SK-N-SH (cell line): ENCODE measurements at regions not wholly inside any gene's neighbourhood (a gene's known extent, or its start where the extent isn't known, plus 50 kb on each side); places are given as distances from the start of the nearest gene placed in this dataset.

ENCODE experiments used
- CTCF ChIA-PET: fragments of 300-600, 350-600 bp; formaldehyde crosslinking; extraction: SDS; loops from one replicate; lab custom pipeline; 2021; lab: Yijun Ruan, JAX
- POLR2A ChIA-PET: fragments of 350-600 bp; sonication (Branson Sonifier 250); formaldehyde crosslinking; extraction: SDS; loops from one replicate; lab custom pipeline; 2020; ENCODE audit warnings: antibody characterized with exemption, inconsistent platforms; lab: Yijun Ruan, JAX
- DNase-seq: peaks from one replicate; pipeline ENCODE4 v3.0.0; 2012
- H2AFZ ChIP-seq: fragments of 200-600 bp; sonication (generic); 2 replicates; pipeline ENCODE4 v1.8.1; 2016; ENCODE audit warnings: antibody characterized with exemption, mild to moderate bottlenecking, low read depth
- H3F3A ChIP-seq: fragments of 200-600 bp; sonication (generic); replicated peaks from 2 replicates; pipeline ENCODE3; 2016; ENCODE audit warnings: antibody characterized with exemption, mild to moderate bottlenecking; ENCODE audit not compliant: insufficient read depth
- H3K27ac ChIP-seq, 2 experiments: fragments of 200-500 bp in 1 of 2; fragments of 200-600 bp in 1 of 2; sonication (Bioruptor generic) in 1 of 2; sonication (generic), shearing (Covaris generic) in 1 of 2; 2 replicates each; pipeline versions ENCODE4 v1.5.1 to v1.6.1; 2014 to 2016; ENCODE audit warnings: low read depth in 2 of 2, inconsistent platforms in 1 of 2, low read length in 1 of 2, mild to moderate bottlenecking in 1 of 2, mixed read lengths in 1 of 2
- H3K27me3 ChIP-seq: fragments of 200-600 bp; sonication (generic), shearing (Covaris generic); 2 replicates; pipeline ENCODE4 v1.6.1; 2016; ENCODE audit warnings: mixed run types; ENCODE audit not compliant: insufficient read depth
- H3K36me3 ChIP-seq, 2 experiments: fragments of 200-500 bp in 1 of 2; fragments of 200-600 bp in 1 of 2; sonication (Bioruptor generic) in 1 of 2; sonication (generic) in 1 of 2; replicated peaks in 1 of 2; 2 replicates each; pipeline versions ENCODE3 to v1.5.1; 2014 to 2016; ENCODE audit warnings: low read length in 1 of 2, mild to moderate bottlenecking in 1 of 2; ENCODE audit not compliant: insufficient read depth in 2 of 2, control insufficient read depth in 1 of 2
- H3K4me1 ChIP-seq, 2 experiments: fragments of 200-500 bp in 1 of 2; fragments of 200-600 bp in 1 of 2; sonication (Bioruptor generic) in 1 of 2; sonication (generic), shearing (Covaris generic) in 1 of 2; 2 replicates each; pipeline versions ENCODE4 v1.5.1 to v1.6.1; 2014 to 2016; ENCODE audit warnings: low read depth in 1 of 2, low read length in 1 of 2, mixed run types in 1 of 2; ENCODE audit not compliant: insufficient read depth in 2 of 2, control insufficient read depth in 1 of 2
- H3K4me2 ChIP-seq: fragments of 200-600 bp; sonication (generic), shearing (Covaris generic); 2 replicates; pipeline ENCODE4 v1.6.1; 2017; ENCODE audit warnings: mixed run types
- H3K4me3 ChIP-seq, 2 experiments: fragments of 200-500 bp in 1 of 2; fragments of 200-600 bp in 1 of 2; sonication (Bioruptor generic) in 1 of 2; sonication (generic), shearing (Covaris generic) in 1 of 2; 2 replicates each; pipeline versions ENCODE4 v1.5.1 to v1.8.1; 2014 to 2016; ENCODE audit warnings: low read depth in 2 of 2, inconsistent platforms in 1 of 2, low read length in 1 of 2, mild to moderate bottlenecking in 1 of 2, mixed read lengths in 1 of 2, moderate library complexity in 1 of 2
- H3K79me2 ChIP-seq: fragments of 200-600 bp; sonication (generic); 2 replicates; pipeline ENCODE4 v1.8.1; 2017; ENCODE audit warnings: mild to moderate bottlenecking; ENCODE audit not compliant: insufficient read depth
- H3K9ac ChIP-seq: fragments of 200-600 bp; sonication (generic); 2 replicates; pipeline ENCODE4 v1.6.1; 2017; ENCODE audit warnings: mixed run types
- H3K9me2 ChIP-seq: fragments of 200-600 bp; sonication (generic); 2 replicates; pipeline ENCODE4 v1.6.1; 2017; ENCODE audit warnings: mixed run types
- H3K9me3 ChIP-seq: fragments of 200-600 bp; sonication (generic); 2 replicates; pipeline ENCODE4 v1.6.1; 2017; ENCODE audit warnings: mixed run types, mild to moderate bottlenecking, moderate library complexity
- H4K20me1 ChIP-seq: fragments of 200-600 bp; sonication (generic); 2 replicates; pipeline ENCODE4 v1.6.1; 2017; ENCODE audit warnings: mild to moderate bottlenecking, mixed run types; ENCODE audit not compliant: insufficient read depth
- ELF1 ChIP-seq: IDR thresholded peaks from 2 replicates; pipeline ENCODE4 v1.4.0; 2012
- FOSL2 ChIP-seq: IDR thresholded peaks from 2 replicates; pipeline ENCODE4 v1.4.0; 2012; ENCODE audit warnings: low read depth, mild to moderate bottlenecking, moderate library complexity, borderline replicate concordance
- FOXJ3 ChIP-seq: sonication (generic); formaldehyde crosslinking; IDR thresholded peaks from 2 replicates; pipeline ENCODE4 v1.5.1; 2020; ENCODE audit warnings: mild to moderate bottlenecking, missing genetic modification reagents
- FOXM1 ChIP-seq: IDR thresholded peaks from 2 replicates; pipeline ENCODE4 v1.4.0; 2012; ENCODE audit warnings: low read depth, mild to moderate bottlenecking
- GABPA ChIP-seq: IDR thresholded peaks from 2 replicates; pipeline ENCODE4 v1.4.0; 2012; ENCODE audit warnings: low read depth, mild to moderate bottlenecking
- GATA2 ChIP-seq: sonication (generic); formaldehyde crosslinking; IDR thresholded peaks from 2 replicates; pipeline ENCODE4 v1.5.0; 2020; ENCODE audit warnings: mild to moderate bottlenecking, missing genetic modification reagents
- MEF2A ChIP-seq: IDR thresholded peaks from 2 replicates; pipeline ENCODE4 v1.4.0; 2012; ENCODE audit warnings: low read depth, borderline replicate concordance
- SIN3A ChIP-seq: IDR thresholded peaks from 2 replicates; pipeline ENCODE4 v1.6.1; 2012; ENCODE audit warnings: low read depth, mild to moderate bottlenecking, low read length, moderate library complexity, borderline replicate concordance
- SMC3 ChIP-seq: IDR thresholded peaks from 2 replicates; pipeline ENCODE4 v1.6.1; 2012; ENCODE audit warnings: low read depth, low read length, improper control_type of control experiment
- TAF1 ChIP-seq: IDR thresholded peaks from 2 replicates; pipeline ENCODE4 v1.6.1; 2012; ENCODE audit warnings: low read depth, mild to moderate bottlenecking, low read length, moderate library complexity, borderline replicate concordance
- TCF12 ChIP-seq: IDR thresholded peaks from 2 replicates; pipeline ENCODE4 v1.4.0; 2012
- TEAD4 ChIP-seq: IDR thresholded peaks from 2 replicates; pipeline ENCODE4 v1.4.0; 2012; ENCODE audit warnings: mild to moderate bottlenecking, borderline replicate concordance; ENCODE audit not compliant: insufficient read depth
- YY1 ChIP-seq: IDR thresholded peaks from 2 replicates; pipeline ENCODE4 v1.4.0; 2012; ENCODE audit warnings: low read depth, mild to moderate bottlenecking
- WGBS: methylation state at CpG from one replicate; pipeline ENCODE4 v1.1.6; 2017; ENCODE audit warnings: low lambda C conversion rate; 5-methylcytosine and 5-hydroxymethylcytosine counted together
- TF ChIP-seq, protein P1 (sequence below): IDR thresholded peaks from 2 replicates; pipeline ENCODE4 v1.4.0; 2012; ENCODE audit warnings: low read depth, borderline replicate concordance
- TF ChIP-seq, protein P2 (sequence below): IDR thresholded peaks from 2 replicates; pipeline ENCODE4; 2012
- TF ChIP-seq, protein P3 (sequence below): IDR thresholded peaks from 2 replicates; pipeline ENCODE4 v1.4.0; 2012; ENCODE audit warnings: low read depth, borderline replicate concordance

DNA sequence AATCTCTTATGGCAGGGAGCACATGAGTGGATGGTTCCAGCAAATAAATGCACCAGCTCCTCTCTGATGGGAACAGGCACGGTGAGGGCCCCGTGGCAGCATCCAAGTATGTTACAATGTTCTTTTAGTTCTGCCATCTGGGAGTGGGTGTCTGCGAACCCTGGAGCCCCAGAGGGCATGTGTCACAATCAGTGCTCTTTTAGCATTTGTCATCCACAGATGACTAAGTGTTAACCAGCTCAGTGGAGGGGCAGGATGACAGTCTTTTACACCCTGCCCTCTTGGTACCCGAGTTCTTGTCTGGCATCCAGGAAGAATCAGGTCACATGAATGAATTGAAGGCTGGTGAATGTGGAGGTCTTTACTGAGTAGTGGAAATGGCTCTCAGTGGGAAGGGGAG, 560.4 kb upstream of the FLRT2 start:
- Histone ChIP-seq H3K9me3 (no peaks in the 10 kb centered on the region), H3K79me2 (no peaks in the 10 kb centered on the region), H3K9me2 (no peaks in the 10 kb centered on the region), H3F3A (no peaks in the 10 kb centered on the region), H3K9ac (no peak overlapping the region), H3K36me3 (no peaks in the 10 kb centered on the region), H3K27ac (no peak overlapping the region), H2AFZ (no peak overlapping the region), H3K27me3 (no peaks in the 10 kb centered on the region; the same call in 1 of the 2 replicates), H3K4me1 (no peaks in the 10 kb centered on the region), H3K4me3 (no peak overlapping the region), H4K20me1 (no peaks in the 10 kb centered on the region), H3K4me2 (no peak overlapping the region)
- 10% methylated on average over 4 of the region's 4 CpGs for WGBS
- TF ChIP-seq, protein P1, sequence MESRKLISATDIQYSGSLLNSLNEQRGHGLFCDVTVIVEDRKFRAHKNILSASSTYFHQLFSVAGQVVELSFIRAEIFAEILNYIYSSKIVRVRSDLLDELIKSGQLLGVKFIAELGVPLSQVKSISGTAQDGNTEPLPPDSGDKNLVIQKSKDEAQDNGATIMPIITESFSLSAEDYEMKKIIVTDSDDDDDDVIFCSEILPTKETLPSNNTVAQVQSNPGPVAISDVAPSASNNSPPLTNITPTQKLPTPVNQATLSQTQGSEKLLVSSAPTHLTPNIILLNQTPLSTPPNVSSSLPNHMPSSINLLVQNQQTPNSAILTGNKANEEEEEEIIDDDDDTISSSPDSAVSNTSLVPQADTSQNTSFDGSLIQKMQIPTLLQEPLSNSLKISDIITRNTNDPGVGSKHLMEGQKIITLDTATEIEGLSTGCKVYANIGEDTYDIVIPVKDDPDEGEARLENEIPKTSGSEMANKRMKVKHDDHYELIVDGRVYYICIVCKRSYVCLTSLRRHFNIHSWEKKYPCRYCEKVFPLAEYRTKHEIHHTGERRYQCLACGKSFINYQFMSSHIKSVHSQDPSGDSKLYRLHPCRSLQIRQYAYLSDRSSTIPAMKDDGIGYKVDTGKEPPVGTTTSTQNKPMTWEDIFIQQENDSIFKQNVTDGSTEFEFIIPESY: no peak
- TF ChIP-seq, protein P2, sequence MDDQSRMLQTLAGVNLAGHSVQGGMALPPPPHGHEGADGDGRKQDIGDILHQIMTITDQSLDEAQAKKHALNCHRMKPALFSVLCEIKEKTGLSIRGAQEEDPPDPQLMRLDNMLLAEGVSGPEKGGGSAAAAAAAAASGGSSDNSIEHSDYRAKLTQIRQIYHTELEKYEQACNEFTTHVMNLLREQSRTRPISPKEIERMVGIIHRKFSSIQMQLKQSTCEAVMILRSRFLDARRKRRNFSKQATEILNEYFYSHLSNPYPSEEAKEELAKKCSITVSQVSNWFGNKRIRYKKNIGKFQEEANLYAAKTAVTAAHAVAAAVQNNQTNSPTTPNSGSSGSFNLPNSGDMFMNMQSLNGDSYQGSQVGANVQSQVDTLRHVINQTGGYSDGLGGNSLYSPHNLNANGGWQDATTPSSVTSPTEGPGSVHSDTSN: no peak
- ChIA-PET CTCF (no interaction called here), POLR2A (no interaction called here)
- no peak for DNase-seq

DNA sequence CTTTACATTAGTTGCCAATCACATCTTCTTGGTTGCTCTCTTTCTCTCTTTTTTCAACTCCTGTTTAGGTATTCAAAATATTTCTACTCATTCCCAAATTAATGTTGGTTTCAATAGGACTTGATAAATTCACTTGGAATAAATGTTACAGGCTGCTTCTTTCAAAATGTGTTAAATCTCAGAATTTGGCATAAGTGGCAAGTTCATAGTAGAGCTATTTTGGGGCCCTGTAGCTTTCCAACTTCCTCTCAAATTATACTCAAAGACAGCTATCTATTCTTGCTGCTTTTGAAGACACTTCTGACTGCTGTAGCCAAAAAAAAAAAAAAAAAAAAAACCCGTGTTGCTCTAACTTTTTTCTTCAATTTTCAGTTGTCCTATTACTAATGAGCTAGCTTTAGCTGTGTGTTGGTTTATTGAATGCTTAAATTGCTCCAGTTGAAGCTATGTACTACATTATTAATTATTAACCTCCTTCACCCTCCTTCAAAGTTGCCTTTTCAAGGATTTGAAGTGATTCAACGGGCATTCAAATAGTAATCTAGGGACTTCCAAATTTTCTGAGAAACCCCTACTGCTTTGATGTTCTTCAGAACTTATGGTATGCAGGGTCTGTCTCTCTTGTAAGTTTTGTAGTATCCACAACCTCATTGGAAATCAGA, 554.6 kb upstream of the FLRT2 start:
- H3K4me1 ChIP-seq: no peaks in the 10 kb centered on the region
- no peaks in the 10 kb centered on the region for H3K9me3 ChIP-seq
- H2AFZ ChIP-seq: no peak overlapping the region
- no peaks in the 10 kb centered on the region for H3K79me2 ChIP-seq
- no peak overlapping the region for H3K4me3 ChIP-seq
- H4K20me1 ChIP-seq: no peaks in the 10 kb centered on the region
- POLR2A ChIA-PET: no interaction called here
- no peak for DNase-seq
- H3F3A ChIP-seq: no peaks in the 10 kb centered on the region
- no peaks in the 10 kb centered on the region for H3K27me3 ChIP-seq
- TF ChIP-seq MEF2A (no peak), TCF12 (no peak), SMC3 (no peak), YY1 (no peak), ELF1 (no peak), SIN3A (no peak), GATA2 (CRISPR knock-in tag) (no peak), TAF1 (no peak), FOSL2 (no peak), TEAD4 (no peak), FOXJ3 (CRISPR knock-in tag) (no peak), GABPA (no peak), FOXM1 (no peak)
- TF ChIP-seq, protein P3, sequence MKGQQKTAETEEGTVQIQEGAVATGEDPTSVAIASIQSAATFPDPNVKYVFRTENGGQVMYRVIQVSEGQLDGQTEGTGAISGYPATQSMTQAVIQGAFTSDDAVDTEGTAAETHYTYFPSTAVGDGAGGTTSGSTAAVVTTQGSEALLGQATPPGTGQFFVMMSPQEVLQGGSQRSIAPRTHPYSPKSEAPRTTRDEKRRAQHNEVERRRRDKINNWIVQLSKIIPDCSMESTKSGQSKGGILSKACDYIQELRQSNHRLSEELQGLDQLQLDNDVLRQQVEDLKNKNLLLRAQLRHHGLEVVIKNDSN: no peak
- TF ChIP-seq, all 33 proteins: peak for 0
- Histone ChIP-seq H3K9ac (no peak overlapping the region), H3K9me2 (no peaks in the 10 kb centered on the region), H3K27ac (no peak overlapping the region), H3K4me2 (no peak overlapping the region), H3K36me3 (no peaks in the 10 kb centered on the region)
- CTCF ChIA-PET: no interaction called here
- WGBS: 4% methylated on average over 2 of the region's 2 CpGs
